HG02759 (cell line): ENCODE measurements at regions not wholly inside any gene's neighbourhood (a gene's known extent, or its start where the extent isn't known, plus 50 kb on each side); places are given as distances from the start of the nearest gene placed in this dataset.
A peak's percentile ranks its signal among the peaks of the same experiment; 100 is the strongest.

ENCODE experiments used
- ATAC-seq: cut with Tn5 transposase; IDR thresholded peaks from one replicate; pipeline ENCODE4 v1.9.1; 2021; ENCODE audit warnings: mild to moderate bottlenecking, moderate library complexity; ENCODE audit not compliant: unreplicated experiment

- ATAC-seq: no peak
Measured at GRCh38 chr15:97892167-97892938, 68.2 kb upstream of the ARRDC4 start.

DNA sequence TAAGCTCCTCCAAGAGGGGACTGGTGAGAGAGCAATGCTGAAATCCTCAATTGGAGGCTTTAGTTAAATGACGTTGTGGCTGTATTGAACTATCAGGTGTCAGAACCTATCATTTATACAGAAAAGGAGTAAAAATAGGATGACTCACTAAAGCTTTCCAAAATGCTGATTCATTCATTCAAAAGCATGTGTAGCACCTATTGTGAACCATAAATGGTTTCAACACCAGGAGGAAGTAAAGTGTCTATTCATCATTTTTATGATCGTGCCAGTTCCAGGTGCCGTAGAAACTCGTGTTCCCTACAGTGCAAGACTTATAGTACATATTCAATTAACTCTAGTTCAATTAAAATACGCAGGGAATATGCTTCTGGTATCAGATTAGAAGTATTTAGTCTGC is 66.5 kb upstream of the ARRDC4 start:
- no peak for ATAC-seq

DNA sequence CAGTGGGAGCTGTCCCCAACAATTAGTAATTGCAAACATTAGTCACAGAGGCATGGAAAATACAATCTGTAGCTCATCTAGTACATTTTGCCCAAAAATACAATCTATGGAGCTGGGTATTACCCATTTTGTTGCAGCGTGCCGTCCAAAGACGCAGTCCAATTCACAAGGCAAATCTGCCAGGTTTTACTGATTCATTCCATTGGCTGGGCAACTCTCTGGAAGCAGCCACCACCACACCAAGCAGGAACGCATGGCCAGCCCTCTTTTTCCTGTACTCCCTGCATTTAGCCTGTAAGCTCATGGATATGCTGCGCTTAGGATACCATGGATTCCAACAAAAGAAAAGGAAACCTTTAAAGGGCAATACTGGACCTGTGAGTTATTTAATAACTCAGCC is 60.5 kb upstream of the ARRDC4 start:
- no peak for ATAC-seq

- ATAC-seq: no peak
Measured at GRCh38 chr15:97902140-97902780, 58.2 kb upstream of the ARRDC4 start.

GRCh38 chr15:97903560-97903959 is 56.9 kb upstream of the ARRDC4 start:
- ATAC-seq: no peak

DNA sequence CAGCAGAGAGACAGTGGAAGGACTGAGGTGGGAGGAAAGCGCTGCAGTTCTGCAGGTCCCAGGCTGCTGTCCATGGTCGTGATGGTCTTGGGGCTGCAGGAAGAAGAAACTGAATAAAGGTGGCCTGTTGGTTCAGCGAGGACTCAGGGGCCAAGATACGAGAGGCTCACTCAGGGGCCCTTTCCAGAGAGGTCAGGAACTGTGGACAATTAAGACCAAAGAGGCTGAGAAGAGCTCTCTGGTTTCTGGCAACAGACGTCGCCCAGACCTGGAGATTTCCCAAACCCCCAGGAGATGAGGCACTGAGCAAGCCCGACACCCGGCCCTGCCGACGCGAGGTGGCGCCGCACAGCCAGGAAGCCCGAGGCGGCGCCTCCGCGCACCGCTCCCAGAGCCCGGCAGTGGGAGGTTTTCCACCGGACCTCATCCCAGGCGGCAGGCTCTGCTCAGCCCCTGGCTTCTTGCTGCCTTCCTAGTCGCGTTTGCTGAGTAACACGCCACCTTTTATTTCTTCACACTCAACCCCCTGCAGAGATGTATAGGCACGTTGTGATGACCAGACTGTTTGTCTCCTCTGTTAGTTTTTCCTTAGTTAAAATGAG is 56.4 kb upstream of the ARRDC4 start:
- ATAC-seq: no peak

DNA sequence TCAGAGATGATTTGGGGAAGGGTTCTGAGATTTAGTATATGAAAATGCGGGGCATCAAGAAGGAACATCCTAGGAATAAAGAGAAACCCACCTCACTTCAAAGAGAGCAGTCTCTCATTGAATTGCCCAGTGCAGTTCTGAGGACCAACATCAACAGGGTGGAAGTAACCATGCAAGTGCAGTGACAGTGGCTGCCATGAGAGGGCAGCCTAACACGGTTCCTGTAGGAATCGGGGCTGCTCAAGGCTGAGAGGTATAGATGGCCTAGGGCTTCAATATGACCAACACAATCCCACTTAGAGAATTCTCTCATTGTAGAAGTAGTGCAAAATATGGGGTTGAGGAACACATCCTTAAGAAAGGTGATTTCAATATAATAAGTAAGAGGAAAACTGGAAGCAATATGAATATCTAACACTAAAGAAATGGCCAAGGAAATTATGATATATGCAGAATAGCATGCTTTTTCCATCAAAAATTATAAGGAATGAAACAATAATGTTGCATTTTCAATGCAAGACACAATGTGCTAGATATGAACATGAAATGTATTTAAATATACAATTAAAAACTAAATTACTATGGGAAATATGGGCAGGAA is 51.1 kb upstream of the ARRDC4 start:
- ATAC-seq: peak; percentile 98
